RPMI7951 (cell line): ENCODE measurements at regions not wholly inside any gene's neighbourhood (a gene's known extent, or its start where the extent isn't known, plus 50 kb on each side); places are given as distances from the start of the nearest gene placed in this dataset.

Experiments
- DNase-seq: peaks from one replicate; pipeline ENCODE4 v3.0.0-alpha.2; 2012; ENCODE audit warnings: low read depth

DNA sequence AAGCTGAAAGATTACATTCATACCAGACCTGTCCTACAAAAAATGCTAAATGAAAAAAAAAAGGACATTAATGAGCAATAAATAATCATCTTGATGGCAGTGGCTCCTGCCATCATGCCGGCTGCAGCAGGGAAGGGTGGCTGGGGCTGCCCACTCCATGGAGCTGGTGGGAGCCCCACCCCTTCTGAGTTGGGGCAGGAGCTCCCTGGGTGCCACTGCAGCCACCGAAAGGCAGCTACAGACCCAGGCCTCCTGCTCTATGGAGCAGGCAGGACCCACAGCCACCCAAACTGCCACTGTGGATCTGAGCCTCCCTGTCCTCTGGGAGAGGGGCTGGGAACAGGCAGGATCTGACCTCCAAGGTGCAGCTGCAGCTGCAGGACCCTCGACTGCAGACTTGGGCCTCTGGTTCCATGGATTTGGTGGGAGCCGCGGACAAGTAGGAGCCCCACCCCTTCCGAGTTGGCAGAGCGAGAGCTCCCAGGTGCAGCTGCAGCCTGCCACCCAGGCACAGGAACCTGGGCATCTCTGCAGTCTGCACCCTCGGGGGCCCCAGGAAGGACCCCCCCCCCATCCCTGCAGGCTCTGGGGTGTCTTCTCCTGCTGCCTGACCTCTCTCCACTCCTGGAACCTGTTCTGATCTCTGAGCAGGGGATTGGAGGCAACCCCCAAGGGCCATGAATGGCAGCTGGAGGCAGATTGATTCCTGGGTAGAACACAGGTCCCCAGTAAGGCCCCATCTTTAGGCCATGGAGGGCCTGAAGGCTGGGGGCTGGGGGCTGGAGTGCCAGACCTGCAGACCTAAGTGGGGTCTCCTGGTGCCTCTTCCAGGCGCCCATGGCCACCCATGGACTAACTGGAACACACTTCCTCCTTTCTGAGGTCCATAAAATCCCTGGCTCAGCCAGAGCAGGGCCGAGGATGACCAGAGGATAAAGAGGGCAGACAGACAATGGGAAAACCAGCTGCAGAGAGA is 70.4 kb upstream of the TTC14 start:
- no peak for DNase-seq

DNA sequence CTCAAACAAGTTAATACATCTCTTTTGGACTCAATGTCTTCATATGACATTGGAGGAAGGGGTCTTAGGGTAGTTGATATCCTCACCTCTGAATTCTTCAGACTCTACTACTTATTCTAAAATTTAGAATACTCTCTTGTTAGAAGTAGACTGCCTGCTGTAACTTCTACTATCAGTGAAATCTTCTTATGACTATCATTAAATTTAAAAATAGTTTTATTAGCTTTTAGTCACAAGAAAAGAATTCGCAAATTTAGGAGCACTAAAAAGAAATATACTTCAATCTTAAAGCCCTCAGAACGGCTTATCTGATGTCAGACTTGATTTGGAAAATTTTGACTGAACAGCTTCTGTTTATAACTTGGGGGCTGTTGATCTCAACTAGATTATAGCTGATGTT is 67.1 kb upstream of the TTC14 start:
- DNase-seq: no peak

DNA sequence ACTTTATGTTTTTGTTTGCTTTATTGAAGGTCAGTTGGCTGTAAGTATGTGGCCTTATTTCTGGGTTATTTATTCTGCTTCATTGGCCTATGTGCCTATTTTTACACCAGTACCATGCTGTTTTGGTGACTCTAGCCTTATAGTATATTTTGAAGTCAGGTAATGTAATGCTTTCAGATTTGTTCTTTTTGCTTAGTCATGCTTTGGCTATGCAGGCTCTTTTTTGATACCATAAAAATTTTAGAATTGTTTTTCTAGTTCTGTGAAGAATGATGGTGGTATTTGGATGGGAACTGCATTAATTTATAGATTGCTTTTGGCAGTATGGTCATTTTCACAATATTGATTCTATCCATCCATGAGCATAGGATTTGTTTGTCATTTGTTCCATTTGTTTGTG is 63.5 kb upstream of the TTC14 start:
- no peak for DNase-seq

DNA sequence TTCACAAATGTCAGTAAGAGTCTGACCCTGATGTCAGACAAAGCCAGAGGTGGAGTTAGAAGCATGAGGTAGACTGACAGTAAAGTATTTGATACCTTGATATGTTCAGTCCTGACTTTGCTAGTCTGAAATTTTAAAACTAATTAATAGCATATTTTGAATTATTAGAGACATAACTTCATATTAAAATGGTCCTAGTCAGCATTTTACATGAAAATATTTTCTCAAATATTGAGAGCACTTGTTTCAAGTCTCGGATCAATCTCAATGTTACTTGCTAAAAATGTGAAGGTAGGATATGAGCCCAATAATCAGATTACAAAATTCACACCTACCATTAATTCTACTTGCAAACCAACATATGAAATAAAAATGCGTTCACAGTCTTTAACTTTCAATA is 58.1 kb upstream of the TTC14 start:
- no peak for DNase-seq

DNA sequence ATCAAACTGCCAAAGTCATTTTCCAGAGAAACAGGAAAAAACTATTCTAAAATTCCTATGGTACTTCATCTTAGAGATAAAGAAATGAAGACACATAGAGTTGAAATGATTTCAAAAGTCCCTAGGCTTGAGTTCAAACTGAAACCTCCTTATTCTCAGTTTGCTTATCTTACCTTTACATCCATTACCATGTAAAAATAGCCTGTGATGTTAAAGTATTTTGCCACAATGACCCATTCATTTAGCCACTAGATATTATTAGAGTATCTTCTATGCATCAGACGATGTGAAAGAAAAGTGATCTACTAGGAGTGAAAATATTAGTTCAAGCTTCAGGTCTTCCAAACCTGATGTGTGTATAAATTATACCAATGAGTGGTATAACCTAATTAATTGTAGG is 55.1 kb upstream of the TTC14 start:
- DNase-seq: no peak

DNA sequence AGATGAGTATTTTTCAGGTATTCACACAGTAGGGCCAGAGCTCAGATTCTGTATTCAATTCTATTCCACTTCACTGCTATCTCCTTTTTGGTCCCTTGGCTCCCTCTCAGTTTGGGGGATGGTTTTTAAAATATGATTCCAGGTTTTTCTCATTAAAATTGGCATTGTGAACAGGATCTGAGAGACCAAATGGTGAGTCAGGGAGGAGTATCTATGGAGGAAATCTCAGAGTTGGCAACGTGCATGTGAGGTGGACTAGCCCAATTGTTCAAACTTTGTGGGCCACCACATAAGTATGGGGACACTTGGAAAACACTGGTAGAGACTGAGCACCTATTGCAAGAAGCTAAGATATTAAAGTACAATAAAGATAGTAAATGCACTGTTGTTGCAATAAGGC is 53.9 kb upstream of the TTC14 start:
- no peak for DNase-seq
